H1 (cell line): ENCODE measurements at regions not wholly inside any gene's neighbourhood (a gene's known extent, or its start where the extent isn't known, plus 50 kb on each side); places are given as distances from the start of the nearest gene placed in this dataset.

Experiments
- CTCF ChIA-PET: fragments of 300-600 bp; sonication (Branson Sonifier 250); formaldehyde crosslinking; loops from one replicate; lab custom pipeline; 2021; ENCODE audit not compliant: partially characterized antibody; lab: Charles Lee
- POLR2A ChIA-PET: fragments of 300-600 bp; sonication (Branson Sonifier 250); formaldehyde crosslinking; loops from one replicate; lab custom pipeline; 2021; ENCODE audit warnings: inconsistent platforms; ENCODE audit not compliant: partially characterized antibody; lab: Charles Lee
- DNase-seq, 2 experiments: peaks; one replicate each; pipeline versions ENCODE4 v3.0.0 to v3.0.0-alpha.2; 2010 to 2022; ENCODE audit warnings: low spot score in 2 of 2, low read depth in 1 of 2, mixed read lengths in 1 of 2
- FAIRE-seq: peaks from 2 replicates; lab custom pipeline; 2011; peaks lifted over from hg19 to GRCh38; lab: Jason Lieb, UNC
- H2AFZ ChIP-seq: 2 replicates; pipeline ENCODE4 v1.8.1; 2012; ENCODE audit warnings: low read length, inconsistent platforms
- H2AK5ac ChIP-seq: 2 replicates; pipeline ENCODE4 v1.6.1; 2013; ENCODE audit warnings: low read depth, low read length
- H2BK120ac ChIP-seq: replicated peaks from 2 replicates; pipeline ENCODE3; 2013; ENCODE audit warnings: low read depth, low read length, inconsistent platforms
- H2BK12ac ChIP-seq: 2 replicates; pipeline ENCODE4 v1.6.1; 2013; ENCODE audit warnings: low read depth, low read length
- H2BK15ac ChIP-seq: 2 replicates; pipeline ENCODE4 v1.6.1; 2013; ENCODE audit warnings: low read length
- H2BK20ac ChIP-seq: 2 replicates; pipeline ENCODE4 v1.6.1; 2013; ENCODE audit warnings: low read length
- H2BK5ac ChIP-seq: 2 replicates; pipeline ENCODE4 v1.6.1; 2013; ENCODE audit warnings: low read depth, low read length
- H3K14ac ChIP-seq: 2 replicates; pipeline ENCODE4 v1.6.1; 2013; ENCODE audit warnings: inconsistent platforms; ENCODE audit not compliant: insufficient read length
- H3K18ac ChIP-seq: 2 replicates; pipeline ENCODE4 v1.6.1; 2013; ENCODE audit warnings: low read length; ENCODE audit errors: extremely low read depth
- H3K23ac ChIP-seq: 2 replicates; pipeline ENCODE4 v1.6.1; 2013; ENCODE audit warnings: inconsistent platforms; ENCODE audit not compliant: insufficient read length
- H3K23me2 ChIP-seq: 2 replicates; pipeline ENCODE4 v1.6.1; 2013; ENCODE audit warnings: low read depth, low read length
- H3K27ac ChIP-seq: 2 replicates; pipeline ENCODE4 v1.6.1; 2011; ENCODE audit warnings: low read depth, low read length, inconsistent platforms
- H3K27me3 ChIP-seq, 4 experiments: replicated peaks in 1 of 4; 1 replicate in 1 of 4; 2 replicates in 3 of 4; pipeline versions ENCODE4 v1.6.1 to v1.8.1; 2011 to 2013; ENCODE audit warnings: low read length in 3 of 4, mild to moderate bottlenecking in 3 of 4, inconsistent platforms in 2 of 4, mixed read lengths in 2 of 4, moderate library complexity in 1 of 4; ENCODE audit not compliant: control insufficient read depth in 3 of 4, insufficient read depth in 3 of 4; ENCODE audit errors: extremely low read depth in 1 of 4
- H3K36me3 ChIP-seq, 4 experiments: 2 replicates each; pipeline versions ENCODE4 v1.6.1 to v1.8.1; 2011 to 2013; ENCODE audit warnings: mild to moderate bottlenecking in 4 of 4, low read length in 3 of 4, moderate library complexity in 2 of 4, control low read depth in 1 of 4, inconsistent platforms in 1 of 4; ENCODE audit not compliant: insufficient read depth in 4 of 4, control insufficient read depth in 2 of 4
- H3K4ac ChIP-seq: replicated peaks from 2 replicates; pipeline ENCODE3; 2013; ENCODE audit warnings: low read length, low read depth, mixed read lengths, inconsistent platforms; ENCODE audit not compliant: insufficient read length
- H3K4me1 ChIP-seq, 4 experiments: replicated peaks in 1 of 4; 1 replicate in 1 of 4; 2 replicates in 3 of 4; pipeline versions ENCODE4 v1.6.1 to v1.8.1; 2011 to 2013; ENCODE audit warnings: low read length in 3 of 4, inconsistent platforms in 2 of 4, mixed read lengths in 1 of 4; ENCODE audit not compliant: insufficient read depth in 4 of 4, control insufficient read depth in 3 of 4
- H3K4me2 ChIP-seq, 2 experiments: 2 replicates each; pipeline versions ENCODE4 v1.6.1 to v1.8.1; 2011 to 2013; ENCODE audit warnings: low read depth in 2 of 2, low read length in 2 of 2, control low read depth in 1 of 2, inconsistent platforms in 1 of 2, mild to moderate bottlenecking in 1 of 2; ENCODE audit not compliant: insufficient read depth in 1 of 2
- H3K4me3 ChIP-seq, 4 experiments: fragments of 200-600, 300-600 bp in 1 of 4; sonication (generic), shearing (Covaris generic), sonication (Bioruptor Twin) in 1 of 4; 2 replicates each; pipeline versions ENCODE4 v1.5.1 to v1.8.1; 2011 to 2016; ENCODE audit warnings: low read length in 4 of 4, low read depth in 3 of 4, control low read depth in 2 of 4, inconsistent platforms in 2 of 4, mild to moderate bottlenecking in 2 of 4, mixed read lengths in 1 of 4, moderate library complexity in 1 of 4; ENCODE audit not compliant: insufficient read depth in 2 of 4; ENCODE audit errors: extremely low read depth in 1 of 4
- H3K56ac ChIP-seq: replicated peaks from 2 replicates; pipeline ENCODE3; 2013; ENCODE audit warnings: low read depth, mild to moderate bottlenecking, mixed read lengths, low read length, inconsistent platforms; ENCODE audit not compliant: insufficient read length
- H3K79me1 ChIP-seq: 2 replicates; pipeline ENCODE4 v1.6.1; 2013; ENCODE audit warnings: low read depth, low read length, control low read depth
- H3K79me2 ChIP-seq, 2 experiments: 2 replicates each; pipeline versions ENCODE4 v1.6.1 to v1.8.1; 2012 to 2013; ENCODE audit warnings: low read length in 2 of 2, mild to moderate bottlenecking in 2 of 2, inconsistent platforms in 1 of 2; ENCODE audit not compliant: insufficient read depth in 2 of 2, control insufficient read depth in 1 of 2
- H3K9ac ChIP-seq, 4 experiments: replicated peaks in 1 of 4; 1 replicate in 1 of 4; 2 replicates in 3 of 4; pipeline versions ENCODE4 v1.6.1 to v1.8.1; 2011 to 2013; ENCODE audit warnings: low read depth in 3 of 4, low read length in 3 of 4, control low read depth in 2 of 4, mild to moderate bottlenecking in 2 of 4, moderate library complexity in 2 of 4, inconsistent platforms in 1 of 4; ENCODE audit errors: extremely low read depth in 1 of 4
- H3K9me3 ChIP-seq, 2 experiments: 2 replicates each; pipeline versions ENCODE4 v1.6.1 to v1.8.1; 2012 to 2013; ENCODE audit warnings: mild to moderate bottlenecking in 2 of 2, moderate library complexity in 2 of 2, control low read depth in 1 of 2, inconsistent platforms in 1 of 2, low read depth in 1 of 2, low read length in 1 of 2, mixed read lengths in 1 of 2; ENCODE audit not compliant: insufficient read depth in 2 of 2
- H4K20me1 ChIP-seq, 2 experiments: replicated peaks in 1 of 2; 2 replicates each; pipeline versions ENCODE3 to v1.8.1; 2011 to 2013; ENCODE audit warnings: inconsistent platforms in 2 of 2, low read length in 2 of 2, mild to moderate bottlenecking in 1 of 2; ENCODE audit not compliant: insufficient read depth in 2 of 2, control insufficient read depth in 1 of 2
- H4K5ac ChIP-seq: 2 replicates; pipeline ENCODE4 v1.6.1; 2013; ENCODE audit warnings: low read length, low read depth, mixed read lengths, inconsistent platforms; ENCODE audit not compliant: insufficient read length
- H4K8ac ChIP-seq: 2 replicates; pipeline ENCODE4 v1.8.0; 2013; ENCODE audit warnings: mild to moderate bottlenecking, moderate library complexity, low read length, inconsistent platforms; ENCODE audit not compliant: insufficient read depth; ENCODE audit errors: extremely low read depth
- H4K91ac ChIP-seq: replicated peaks from 2 replicates; pipeline ENCODE3; 2013; ENCODE audit warnings: low read length, mixed read lengths, inconsistent platforms; ENCODE audit not compliant: insufficient read length
- BRCA1 ChIP-seq: IDR thresholded peaks from 2 replicates; pipeline ENCODE4 v1.6.1; 2012; ENCODE audit warnings: low read depth, low read length, improper control_type of control experiment
- CHD2 ChIP-seq: IDR thresholded peaks from 2 replicates; pipeline ENCODE4 v1.6.1; 2012; ENCODE audit warnings: low read length, improper control_type of control experiment
- CREB1 ChIP-seq: IDR thresholded peaks from 2 replicates; pipeline ENCODE4 v1.6.1; 2012; ENCODE audit warnings: inconsistent platforms
- SAP30 ChIP-seq: fragments of 300-600 bp; sonication (generic); IDR thresholded peaks from 2 replicates; pipeline ENCODE4 v1.7.1; 2012; ENCODE audit warnings: low read length, moderate library complexity, mild to moderate bottlenecking, inconsistent platforms; ENCODE audit not compliant: insufficient read depth, insufficient replicate concordance
- WGBS, 2 experiments: shearing (Covaris generic) in 1 of 2; methylation state at CpG; one replicate each; pipeline versions ENCODE4 v1.1.6 to v1.1.7; 2013 to 2015; ENCODE audit warnings: low lambda C conversion rate in 2 of 2, mixed read lengths in 2 of 2, inconsistent platforms in 1 of 2, low coverage in 1 of 2, missing lambda C conversion rate in 1 of 2; ENCODE audit not compliant: insufficient replicate concordance in 2 of 2, insufficient coverage in 1 of 2, insufficient read length in 1 of 2; ENCODE audit errors: extremely low coverage in 1 of 2, missing lambda C conversion rate in 1 of 2; 5-methylcytosine and 5-hydroxymethylcytosine counted together

DNA sequence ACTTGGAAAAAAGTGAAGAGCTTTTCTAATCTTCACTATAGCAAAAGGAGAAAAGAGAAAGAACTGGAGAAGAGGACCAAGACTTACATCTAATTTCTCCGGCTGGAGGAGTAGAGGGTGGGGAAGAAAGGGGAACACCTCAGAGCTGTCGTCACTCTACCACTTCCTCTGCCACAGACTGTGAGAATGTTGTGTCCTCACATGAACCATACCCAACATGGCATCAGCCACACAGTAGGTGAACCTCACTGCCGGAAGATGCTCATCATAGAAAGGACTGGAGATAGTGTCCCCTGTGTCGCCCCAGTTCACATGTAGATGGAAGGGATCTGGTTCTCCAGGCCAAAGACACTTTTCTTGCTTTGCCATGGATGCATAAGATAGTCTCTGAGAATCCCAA, 604.4 kb upstream of the NOX3 start:
- Histone ChIP-seq H3K18ac (no peak overlapping the region), H3K79me1 (no peaks in the 10 kb centered on the region), H4K91ac (no peak overlapping the region), H3K4me1 (no peaks in the 10 kb centered on the region), H3K27me3 (no peaks in the 10 kb centered on the region), H3K4ac (no peak overlapping the region), H3K4me3 (no peak overlapping the region), H4K5ac (no peak overlapping the region), H4K8ac (no peak overlapping the region), H2AK5ac (no peak overlapping the region), H3K23me2 (no peaks in the 10 kb centered on the region), H2BK5ac (no peak overlapping the region), H3K36me3 (no peaks in the 10 kb centered on the region), H3K79me2 (no peaks in the 10 kb centered on the region), H3K56ac (no peak overlapping the region), H2BK12ac (no peak overlapping the region), H3K9ac (no peak overlapping the region), H3K23ac (no peak overlapping the region), H2BK15ac (no peak overlapping the region), H3K14ac (no peak overlapping the region), H2AFZ (no peak overlapping the region), H3K9me3 (peaks cover 0 to 7% of the 10 kb centered on the region in 2 experiments; a peak in 2 of 4 replicates), H3K4me2 (no peak overlapping the region), H2BK20ac (no peak overlapping the region), H3K27ac (no peak overlapping the region), H2BK120ac (no peak overlapping the region), H4K20me1 (no peaks in the 10 kb centered on the region)
- WGBS, 2 experiments, result 83% methylated on average over 2 of the region's 4 CpGs; no CpG with 5 or more reads in 1 of the 2 experiments
- ChIA-PET CTCF (interaction anchor here (0.7 to 1.9 kb wide), 2 partner anchors 9 to 446 kb away, joined by 4 to 6 read pairs; no protein-coding TSS in a partner anchor), POLR2A (no interaction called here)
- no peak for TF ChIP-seq CREB1
- no peak for TF ChIP-seq BRCA1
- no peak for TF ChIP-seq CHD2
- no peak for TF ChIP-seq SAP30
- DNase-seq, result no peak
- no peak for FAIRE-seq
